Keratinocyte (primary cell): ENCODE measurements at regions not wholly inside any gene's neighbourhood (a gene's known extent, or its start where the extent isn't known, plus 50 kb on each side); places are given as distances from the start of the nearest gene placed in this dataset.

Experiments
- DNase-seq: peaks from one replicate; pipeline ENCODE4 v3.0.0-alpha.2; 2011; ENCODE audit warnings: low read depth, missing footprints, low spot score
- FAIRE-seq: peaks from 2 replicates; lab custom pipeline; 2011; peaks lifted over from hg19 to GRCh38; lab: Jason Lieb, UNC
- H2AFZ ChIP-seq: 2 replicates; pipeline ENCODE4 v1.6.0; 2012; ENCODE audit warnings: low read length, control low read depth, inconsistent platforms; ENCODE audit not compliant: control insufficient read depth
- H3K27ac ChIP-seq: 2 replicates; pipeline ENCODE4 v1.5.1; 2011; ENCODE audit warnings: low read length; ENCODE audit not compliant: control insufficient read depth, insufficient read depth
- H3K27me3 ChIP-seq: 3 replicates; pipeline ENCODE4 v1.6.0; 2011; ENCODE audit warnings: low read length; ENCODE audit not compliant: control insufficient read depth, insufficient read depth; ENCODE audit errors: extremely low read depth
- H3K36me3 ChIP-seq, 2 experiments: 2 replicates in 1 of 2; 3 replicates in 1 of 2; pipeline ENCODE4 v1.5.1; 2011; ENCODE audit warnings: low read length in 2 of 2, mild to moderate bottlenecking in 1 of 2; ENCODE audit not compliant: control insufficient read depth in 2 of 2, insufficient read depth in 2 of 2; ENCODE audit errors: extremely low read depth in 1 of 2
- H3K4me1 ChIP-seq: 3 replicates; pipeline ENCODE4 v1.5.1; 2011; ENCODE audit warnings: low read length; ENCODE audit not compliant: control insufficient read depth, insufficient read depth; ENCODE audit errors: extremely low read depth
- H3K4me2 ChIP-seq: 3 replicates; pipeline ENCODE4 v1.6.0; 2011; ENCODE audit warnings: low read depth, low read length; ENCODE audit not compliant: control insufficient read depth, insufficient read depth; ENCODE audit errors: extremely low read depth
- H3K4me3 ChIP-seq, 3 experiments: fragments of 200-600 bp in 1 of 3; sonication (generic) in 1 of 3; 2 replicates in 2 of 3; 3 replicates in 1 of 3; pipeline ENCODE4 v1.5.1; 2011 to 2016; ENCODE audit warnings: low read length in 3 of 3, mild to moderate bottlenecking in 3 of 3, control low read depth in 2 of 3, inconsistent platforms in 1 of 3, low read depth in 1 of 3, mixed read lengths in 1 of 3, mixed run types in 1 of 3, moderate library complexity in 1 of 3; ENCODE audit not compliant: control insufficient read depth in 2 of 3, insufficient read depth in 2 of 3; ENCODE audit errors: extremely low read depth in 1 of 3
- H3K79me2 ChIP-seq: 2 replicates; pipeline ENCODE4 v1.6.0; 2012; ENCODE audit warnings: low read length; ENCODE audit not compliant: control insufficient read depth, insufficient read depth
- H3K9ac ChIP-seq: 3 replicates; pipeline ENCODE4 v1.6.0; 2011; ENCODE audit warnings: low read length; ENCODE audit not compliant: control insufficient read depth, insufficient read depth; ENCODE audit errors: extremely low read depth
- H3K9me1 ChIP-seq: 3 replicates; pipeline ENCODE4 v1.6.0; 2011; ENCODE audit warnings: low read length; ENCODE audit not compliant: control insufficient read depth, insufficient read depth; ENCODE audit errors: extremely low read depth
- H3K9me3 ChIP-seq: 2 replicates; pipeline ENCODE4 v1.5.1; 2012; ENCODE audit warnings: low read depth, low read length; ENCODE audit not compliant: control insufficient read depth
- H4K20me1 ChIP-seq: 3 replicates; pipeline ENCODE4 v1.6.0; 2011; ENCODE audit warnings: low read length; ENCODE audit not compliant: control insufficient read depth, insufficient read depth; ENCODE audit errors: extremely low read depth
- CTCF ChIP-seq, 3 experiments: IDR thresholded peaks in 1 of 3; conservative IDR thresholded peaks in 1 of 3; optimal IDR thresholded peaks in 1 of 3; 2 replicates in 2 of 3; 3 replicates in 1 of 3; pipeline versions ENCODE3 to v1.5.1; 2011; ENCODE audit warnings: low read length in 3 of 3, mild to moderate bottlenecking in 3 of 3, moderate library complexity in 2 of 3, control low read depth in 1 of 3, inconsistent platforms in 1 of 3; ENCODE audit not compliant: insufficient read depth in 2 of 3; ENCODE audit errors: extremely low read depth in 1 of 3
- EZH2 ChIP-seq: IDR thresholded peaks from one replicate; pipeline ENCODE4 v1.6.1; 2012; ENCODE audit warnings: inconsistent platforms, mild to moderate bottlenecking, low read length, moderate library complexity
- dilution Hi-C: fragments of 300-500 bp; cut with MboI; formaldehyde crosslinking; loops from one replicate; pipeline ENCODE4 v1.7.0; 2020; ENCODE audit warnings: low sequenced_read_pairs; ENCODE audit not compliant: extremely low pct_ligation_motif_present

DNA sequence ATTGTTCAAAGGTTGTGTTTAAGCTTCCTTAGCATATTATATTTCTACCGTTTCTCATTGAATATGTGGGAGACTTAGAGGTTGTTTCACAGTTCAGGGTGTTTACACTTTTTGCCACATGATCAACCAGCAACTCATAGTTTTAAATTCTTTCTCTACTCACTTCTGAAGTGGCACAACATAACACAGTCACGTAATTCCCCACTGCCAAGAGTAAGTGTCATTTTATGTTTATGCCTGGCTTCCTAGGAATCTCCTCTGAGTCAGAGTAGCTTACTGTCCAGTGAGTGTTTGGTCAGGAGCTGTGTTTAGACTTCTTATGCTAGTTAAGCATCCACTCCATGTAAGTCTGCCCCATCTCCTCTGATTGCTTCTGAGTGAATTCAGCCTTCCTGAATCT, 520.8 kb upstream of the KIRREL3 start:
- Histone ChIP-seq H3K27ac (no peak overlapping the region), H3K9me1 (no peaks in the 10 kb centered on the region), H2AFZ (no peak overlapping the region), H4K20me1 (no peaks in the 10 kb centered on the region), H3K27me3 (no peaks in the 10 kb centered on the region), H3K4me3 (no peak overlapping the region), H3K79me2 (no peaks in the 10 kb centered on the region), H3K4me1 (no peaks in the 10 kb centered on the region), H3K9ac (no peak overlapping the region), H3K9me3 (no peaks in the 10 kb centered on the region), H3K36me3 (no peaks in the 10 kb centered on the region), H3K4me2 (no peak overlapping the region)
- no peak for FAIRE-seq
- no peak for TF ChIP-seq EZH2
- no peak for TF ChIP-seq CTCF (optimal IDR thresholded peaks at IDR 0.05 in 1 of 3, IDR thresholded peaks at IDR 0.05 in 1 of 3, conservative IDR thresholded peaks at IDR 0.05 in 1 of 3; ENCODE audit: extremely low read depth in 1 of 3, insufficient read depth in 2 of 3, low read length in 3 of 3)
- dilution Hi-C loops: no loop called here
- no peak for DNase-seq

DNA sequence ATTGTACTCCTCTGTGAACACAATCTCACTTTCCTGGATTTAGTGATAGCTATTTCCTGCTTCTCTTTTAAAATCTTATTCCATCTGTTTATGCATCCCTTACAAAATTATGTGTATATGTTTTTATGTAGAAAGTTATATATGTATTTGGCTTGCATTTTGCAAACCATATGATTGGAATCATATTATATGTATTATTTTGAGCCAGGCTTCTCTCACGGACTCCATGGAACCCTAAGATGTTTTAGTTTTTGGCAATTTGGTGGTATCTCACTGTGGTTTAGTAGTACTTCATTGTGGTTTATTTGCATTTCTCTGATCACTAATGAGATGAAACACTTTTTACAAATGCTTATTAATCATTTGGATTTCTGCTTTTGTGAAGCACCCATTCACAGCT, 507.3 kb upstream of the KIRREL3 start:
- no peak for FAIRE-seq
- dilution Hi-C loops: no loop called here

More for the DNA sequence above, 507.3 kb upstream of the KIRREL3 start:
- no peak overlapping the region for H2AFZ ChIP-seq
- no peaks in the 10 kb centered on the region for H3K79me2 ChIP-seq
- no peaks in the 10 kb centered on the region for H3K36me3 ChIP-seq
- DNase-seq: no peak
- no peaks in the 10 kb centered on the region for H3K27me3 ChIP-seq
- no peak overlapping the region for H3K27ac ChIP-seq
- H3K4me1 ChIP-seq: no peaks in the 10 kb centered on the region
- H3K9ac ChIP-seq: no peak overlapping the region
- no peaks in the 10 kb centered on the region for H4K20me1 ChIP-seq
- H3K9me1 ChIP-seq: no peaks in the 10 kb centered on the region
- TF ChIP-seq EZH2: no peak
- no peak for TF ChIP-seq CTCF (optimal IDR thresholded peaks at IDR 0.05 in 1 of 3, IDR thresholded peaks at IDR 0.05 in 1 of 3, conservative IDR thresholded peaks at IDR 0.05 in 1 of 3; ENCODE audit: extremely low read depth in 1 of 3, insufficient read depth in 2 of 3, low read length in 3 of 3)
- no peaks in the 10 kb centered on the region for H3K9me3 ChIP-seq
- H3K4me2 ChIP-seq: no peak overlapping the region
- no peak overlapping the region for H3K4me3 ChIP-seq
